HG02938 (cell line): ENCODE measurements at regions not wholly inside any gene's neighbourhood (a gene's known extent, or its start where the extent isn't known, plus 50 kb on each side); places are given as distances from the start of the nearest gene placed in this dataset.
"Not testable (repeated sequence)": the region's sequence is repeated elsewhere in the genome, so short reads cannot be mapped to it uniquely, and the experiment has no call there.

Experiments
- ATAC-seq: cut with Tn5 transposase; IDR thresholded peaks from one replicate; pipeline ENCODE4 v1.9.1; 2021; ENCODE audit warnings: mild to moderate bottlenecking, moderate library complexity; ENCODE audit not compliant: unreplicated experiment

GRCh38 chr12:90515199-90516175 lies 439.5 kb downstream of the CCER1 start:
- peak; percentile 95 for ATAC-seq

- no peak for ATAC-seq
These were observed 440.7 kb downstream of the CCER1 start for GRCh38 chr12:90514325-90514724.

- no peak for ATAC-seq
These were observed 442.5 kb downstream of the CCER1 start for GRCh38 chr12:90512518-90512917.

GRCh38 chr12:90510948-90511347 lies 444.0 kb downstream of the CCER1 start:
- ATAC-seq: no peak

GRCh38 chr12:90504806-90505205 lies 450.2 kb downstream of the CCER1 start:
- ATAC-seq: no peak

- ATAC-seq: no peak
These were observed 452.9 kb downstream of the CCER1 start for GRCh38 chr12:90502070-90502469.

GRCh38 chr12:90501412-90501811 lies 453.6 kb downstream of the CCER1 start:
- no peak for ATAC-seq

GRCh38 chr12:90499795-90500194 lies 455.2 kb downstream of the CCER1 start:
- ATAC-seq: no peak

- no peak for ATAC-seq
These were observed 456.9 kb downstream of the CCER1 start for GRCh38 chr12:90497923-90498545.

- ATAC-seq: no peak
These were observed 464.6 kb downstream of the CCER1 start for GRCh38 chr12:90490355-90490754.

- ATAC-seq: no peak
These were observed 465.8 kb downstream of the CCER1 start for GRCh38 chr12:90489141-90489540.

GRCh38 chr12:90485560-90485959 lies 469.4 kb downstream of the CCER1 start:
- ATAC-seq: no peak

GRCh38 chr12:90484094-90484493 lies 470.9 kb downstream of the CCER1 start:
- no peak for ATAC-seq

- ATAC-seq: no peak
These were observed 473.2 kb downstream of the CCER1 start for GRCh38 chr12:90481748-90482147.

GRCh38 chr12:90479237-90479636 lies 475.7 kb downstream of the CCER1 start:
- ATAC-seq: no peak

GRCh38 chr12:90473831-90474230 lies 481.1 kb downstream of the CCER1 start:
- no peak for ATAC-seq

GRCh38 chr12:90460681-90461080 lies 494.3 kb downstream of the CCER1 start:
- ATAC-seq: no peak

- ATAC-seq: no peak
These were observed 498.7 kb downstream of the CCER1 start for GRCh38 chr12:90456248-90456647.

GRCh38 chr12:90455756-90456155 lies 499.2 kb downstream of the CCER1 start:
- no peak for ATAC-seq

GRCh38 chr12:90449611-90450010 lies 505.4 kb downstream of the CCER1 start:
- no peak for ATAC-seq

- ATAC-seq: not testable (repeated sequence)
These were observed 511.5 kb downstream of the CCER1 start for GRCh38 chr12:90443466-90443865.

GRCh38 chr12:90441431-90441830 lies 513.5 kb downstream of the CCER1 start:
- ATAC-seq: no peak
